ENCODE measurements at regions not wholly inside any gene's neighbourhood (a gene's known extent, or its start where the extent isn't known, plus 50 kb on each side); places are given as distances from the start of the nearest gene placed in this dataset.

- TF ChIP-seq CTCF (IDR thresholded peaks at IDR 0.05; ENCODE audit: borderline replicate concordance, extremely low read depth, low read length, poor library complexity, severe bottlenecking) = no peak
- no peak for TF ChIP-seq EZH2 (IDR thresholded peaks at IDR 0.05; ENCODE audit: borderline replicate concordance, low read depth, low read length, severe bottlenecking)
These were observed 179.9 kb downstream of the IRS2 start for GRCh38 chr13:109606520-109606919.

Measured in DND-41 (cell line).